A673 (cell line): ENCODE measurements at regions not wholly inside any gene's neighbourhood (a gene's known extent, or its start where the extent isn't known, plus 50 kb on each side); places are given as distances from the start of the nearest gene placed in this dataset.

Source experiments
- EZH2 ChIP-seq: fragments of 200-600 bp; sonication (generic); IDR thresholded peaks from 2 replicates; pipeline ENCODE4 v1.6.1; 2017; ENCODE audit warnings: borderline replicate concordance, low read depth, mild to moderate bottlenecking, mixed read lengths, antibody characterized with exemption, low read length; ENCODE audit not compliant: poor library complexity, severe bottlenecking
- TF ChIP-seq, protein P1 (sequence below): fragments of 300-800, 200-600 bp; sonication (generic); conservative IDR thresholded peaks from 2 replicates; pipeline ENCODE4 v1.5.1; 2017; ENCODE audit warnings: low read depth, mild to moderate bottlenecking, antibody characterized with exemption, low read length, moderate library complexity, mixed read lengths

DNA sequence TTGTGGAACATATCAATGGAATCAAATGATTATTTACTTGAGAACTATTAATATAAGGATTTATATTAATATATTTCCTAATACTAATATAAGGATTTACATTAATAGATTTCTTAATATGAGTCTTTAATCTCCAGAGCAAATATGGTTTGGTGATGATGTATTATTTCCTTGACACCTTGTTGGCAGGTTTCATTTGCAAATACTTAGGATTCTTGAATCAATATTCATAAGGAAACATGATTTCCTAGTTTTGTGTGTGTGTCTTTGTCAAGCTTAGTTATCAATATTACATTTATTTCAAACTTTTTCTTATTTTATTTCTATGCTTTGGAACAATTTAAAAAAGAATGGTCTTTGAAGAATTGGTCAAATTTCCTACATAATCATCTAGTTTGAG lies 138.5 kb downstream of the RAB38 start:
- TF ChIP-seq, protein P1, sequence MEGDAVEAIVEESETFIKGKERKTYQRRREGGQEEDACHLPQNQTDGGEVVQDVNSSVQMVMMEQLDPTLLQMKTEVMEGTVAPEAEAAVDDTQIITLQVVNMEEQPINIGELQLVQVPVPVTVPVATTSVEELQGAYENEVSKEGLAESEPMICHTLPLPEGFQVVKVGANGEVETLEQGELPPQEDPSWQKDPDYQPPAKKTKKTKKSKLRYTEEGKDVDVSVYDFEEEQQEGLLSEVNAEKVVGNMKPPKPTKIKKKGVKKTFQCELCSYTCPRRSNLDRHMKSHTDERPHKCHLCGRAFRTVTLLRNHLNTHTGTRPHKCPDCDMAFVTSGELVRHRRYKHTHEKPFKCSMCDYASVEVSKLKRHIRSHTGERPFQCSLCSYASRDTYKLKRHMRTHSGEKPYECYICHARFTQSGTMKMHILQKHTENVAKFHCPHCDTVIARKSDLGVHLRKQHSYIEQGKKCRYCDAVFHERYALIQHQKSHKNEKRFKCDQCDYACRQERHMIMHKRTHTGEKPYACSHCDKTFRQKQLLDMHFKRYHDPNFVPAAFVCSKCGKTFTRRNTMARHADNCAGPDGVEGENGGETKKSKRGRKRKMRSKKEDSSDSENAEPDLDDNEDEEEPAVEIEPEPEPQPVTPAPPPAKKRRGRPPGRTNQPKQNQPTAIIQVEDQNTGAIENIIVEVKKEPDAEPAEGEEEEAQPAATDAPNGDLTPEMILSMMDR = no peak
- TF ChIP-seq EZH2 = no peak
